ENCODE measurements at regions not wholly inside any gene's neighbourhood (a gene's known extent, or its start where the extent isn't known, plus 50 kb on each side); places are given as distances from the start of the nearest gene placed in this dataset.

DNA sequence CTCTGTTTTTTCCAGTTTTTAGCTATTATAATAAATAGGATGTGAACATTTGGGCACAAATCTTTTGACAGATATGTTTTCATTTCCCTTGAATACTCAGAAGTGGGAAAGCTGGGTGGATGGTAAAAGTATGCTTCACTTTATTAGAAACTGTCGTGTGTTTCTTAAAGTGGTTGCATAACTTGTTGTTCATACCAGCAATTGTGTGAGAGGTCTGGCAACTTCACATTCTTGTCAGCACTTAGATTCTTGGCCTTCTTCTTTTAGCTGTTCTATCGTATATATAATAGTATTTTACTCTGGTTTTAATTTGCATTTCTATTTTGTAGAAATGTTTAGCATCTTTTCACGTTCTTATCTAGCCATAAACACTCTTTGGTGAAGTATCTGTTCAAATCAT, 894.4 kb downstream of the KCNMA1 start:
- Histone ChIP-seq H3K27me3 (no peaks in the 10 kb centered on the region), H3K36me3 (no peaks in the 10 kb centered on the region), H3K4me3 (no peak overlapping the region), H3K4me1 (no peaks in the 10 kb centered on the region), H3K27ac (peak overlapping the region; percentile 3), H3K9me3 (no peaks in the 10 kb centered on the region)
- no peak for DNase-seq (ENCODE audit: extremely low spot score in 2 of 2)
- intact Hi-C loops (cut with DNase I) = no loop called here
- no peak for TF ChIP-seq POLR2A (IDR thresholded peaks at IDR 0.05)
- no peak for TF ChIP-seq POLR2AphosphoS5 (IDR thresholded peaks at IDR 0.05; ENCODE audit: insufficient read depth in 1 of 2, low read depth in 1 of 2)
- TF ChIP-seq, protein P1, sequence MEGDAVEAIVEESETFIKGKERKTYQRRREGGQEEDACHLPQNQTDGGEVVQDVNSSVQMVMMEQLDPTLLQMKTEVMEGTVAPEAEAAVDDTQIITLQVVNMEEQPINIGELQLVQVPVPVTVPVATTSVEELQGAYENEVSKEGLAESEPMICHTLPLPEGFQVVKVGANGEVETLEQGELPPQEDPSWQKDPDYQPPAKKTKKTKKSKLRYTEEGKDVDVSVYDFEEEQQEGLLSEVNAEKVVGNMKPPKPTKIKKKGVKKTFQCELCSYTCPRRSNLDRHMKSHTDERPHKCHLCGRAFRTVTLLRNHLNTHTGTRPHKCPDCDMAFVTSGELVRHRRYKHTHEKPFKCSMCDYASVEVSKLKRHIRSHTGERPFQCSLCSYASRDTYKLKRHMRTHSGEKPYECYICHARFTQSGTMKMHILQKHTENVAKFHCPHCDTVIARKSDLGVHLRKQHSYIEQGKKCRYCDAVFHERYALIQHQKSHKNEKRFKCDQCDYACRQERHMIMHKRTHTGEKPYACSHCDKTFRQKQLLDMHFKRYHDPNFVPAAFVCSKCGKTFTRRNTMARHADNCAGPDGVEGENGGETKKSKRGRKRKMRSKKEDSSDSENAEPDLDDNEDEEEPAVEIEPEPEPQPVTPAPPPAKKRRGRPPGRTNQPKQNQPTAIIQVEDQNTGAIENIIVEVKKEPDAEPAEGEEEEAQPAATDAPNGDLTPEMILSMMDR (IDR thresholded peaks at IDR 0.05) = no peak

DNA sequence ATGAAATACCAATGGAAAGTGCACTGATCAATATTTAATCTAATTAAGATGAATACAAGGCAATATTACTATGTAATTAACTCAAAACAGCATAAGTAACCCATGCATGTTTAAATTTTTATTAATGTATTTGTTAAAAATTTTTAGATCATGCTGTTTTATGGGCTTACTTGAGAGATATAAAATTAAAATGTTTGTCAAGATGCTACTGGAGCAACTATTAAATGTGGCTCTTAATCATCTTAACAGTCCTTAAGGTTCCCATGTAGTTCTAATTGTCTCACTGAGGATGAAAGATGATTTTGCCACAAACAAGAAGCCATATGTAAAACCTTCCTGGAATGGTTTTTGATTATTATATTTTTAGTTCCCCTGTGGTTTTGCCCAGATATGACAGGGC, 897.1 kb downstream of the KCNMA1 start:
- Histone ChIP-seq H3K4me3 (no peak overlapping the region), H3K9me3 (no peaks in the 10 kb centered on the region), H3K27me3 (no peaks in the 10 kb centered on the region), H3K27ac (no peak overlapping the region), H3K36me3 (no peaks in the 10 kb centered on the region), H3K4me1 (peaks cover 7% of the 10 kb centered on the region)
- TF ChIP-seq, protein P1 (IDR thresholded peaks at IDR 0.05) = no peak
- no peak for TF ChIP-seq POLR2A (IDR thresholded peaks at IDR 0.05)
- TF ChIP-seq POLR2AphosphoS5 (IDR thresholded peaks at IDR 0.05; ENCODE audit: insufficient read depth in 1 of 2, low read depth in 1 of 2) = no peak
- intact Hi-C loops (cut with DNase I) = no loop called here
- no peak for DNase-seq (ENCODE audit: extremely low spot score in 2 of 2)

DNA sequence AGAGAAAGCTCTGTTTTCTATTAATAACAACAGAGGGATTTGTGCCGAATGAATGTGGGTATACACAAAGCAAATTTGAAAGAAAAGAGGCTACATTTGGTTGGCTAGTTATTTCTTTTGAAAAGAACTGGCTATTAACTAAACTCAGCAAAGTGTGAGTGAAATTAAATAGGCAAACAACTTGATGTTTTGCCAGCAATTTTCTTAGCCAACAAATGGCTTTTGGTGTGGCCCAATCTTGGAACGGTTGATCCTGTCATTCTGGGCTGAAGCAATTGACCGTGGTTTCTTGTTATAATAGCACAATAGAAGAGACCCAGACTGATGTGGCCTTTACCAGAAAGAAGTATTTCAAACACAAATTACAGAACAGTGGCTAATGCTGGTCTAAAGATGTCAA, 898.6 kb downstream of the KCNMA1 start:
- no peak overlapping the region for H3K4me3 ChIP-seq
- H3K4me1 ChIP-seq = peaks cover 7% of the 10 kb centered on the region
- H3K36me3 ChIP-seq = no peaks in the 10 kb centered on the region
- DNase-seq (ENCODE audit: extremely low spot score in 2 of 2) = no peak
- no peak for TF ChIP-seq POLR2AphosphoS5 (IDR thresholded peaks at IDR 0.05; ENCODE audit: insufficient read depth in 1 of 2, low read depth in 1 of 2)
- TF ChIP-seq POLR2A (IDR thresholded peaks at IDR 0.05) = no peak
- TF ChIP-seq, protein P1 (IDR thresholded peaks at IDR 0.05) = no peak
- H3K27me3 ChIP-seq = no peaks in the 10 kb centered on the region
- intact Hi-C loops (cut with DNase I) = no loop called here
- peak overlapping the region; percentile 40 for H3K27ac ChIP-seq
- H3K9me3 ChIP-seq = no peaks in the 10 kb centered on the region

DNA sequence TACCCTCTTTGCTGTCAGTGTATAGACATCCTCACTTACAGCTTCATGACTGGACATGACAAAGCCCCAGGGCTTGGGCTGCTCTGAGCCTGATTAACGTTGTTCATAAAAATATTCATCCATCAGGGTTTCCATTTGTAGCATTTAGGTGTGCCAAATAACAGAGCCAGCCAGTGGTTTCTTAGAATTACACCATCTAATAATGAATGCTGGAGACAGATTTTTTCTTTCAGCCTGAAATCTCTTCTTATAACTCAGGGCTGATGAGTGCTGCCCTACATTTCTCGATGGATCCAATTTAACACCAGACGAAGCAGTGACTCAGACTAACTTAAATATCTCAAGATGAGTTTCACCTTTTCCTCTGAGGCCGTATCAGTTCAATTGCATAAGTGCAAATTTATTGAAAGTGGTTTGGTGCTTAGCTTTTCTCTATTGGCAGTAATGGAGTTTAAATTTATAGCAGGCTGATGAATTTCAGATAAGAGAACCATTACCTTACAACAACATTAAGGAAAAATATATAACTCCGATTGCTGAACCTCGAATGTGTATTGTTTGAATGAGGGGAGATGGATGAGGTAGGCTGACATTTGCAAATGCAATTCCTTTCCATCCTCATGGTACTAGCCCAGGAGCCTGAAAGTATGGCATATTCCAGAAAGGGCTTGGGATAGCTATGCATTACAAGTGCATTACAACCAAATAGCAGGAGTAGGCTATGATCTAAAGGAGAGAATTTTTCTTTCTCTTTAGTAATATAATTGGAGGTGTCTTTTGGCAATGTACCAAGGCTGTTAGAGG, 900.6 kb downstream of the KCNMA1 start:
- Histone ChIP-seq H3K4me1 (peaks cover 7% of the 10 kb centered on the region), H3K27me3 (no peaks in the 10 kb centered on the region), H3K27ac (no peak overlapping the region), H3K4me3 (no peak overlapping the region), H3K36me3 (no peaks in the 10 kb centered on the region), H3K9me3 (no peaks in the 10 kb centered on the region)
- TF ChIP-seq, protein P1 (IDR thresholded peaks at IDR 0.05) = no peak
- TF ChIP-seq POLR2A (IDR thresholded peaks at IDR 0.05) (no peak), POLR2AphosphoS5 (IDR thresholded peaks at IDR 0.05; ENCODE audit: insufficient read depth in 1 of 2, low read depth in 1 of 2) (no peak)
- DNase-seq (ENCODE audit: extremely low spot score in 2 of 2) = no peak
- intact Hi-C loops (cut with DNase I) = no loop called here

DNA sequence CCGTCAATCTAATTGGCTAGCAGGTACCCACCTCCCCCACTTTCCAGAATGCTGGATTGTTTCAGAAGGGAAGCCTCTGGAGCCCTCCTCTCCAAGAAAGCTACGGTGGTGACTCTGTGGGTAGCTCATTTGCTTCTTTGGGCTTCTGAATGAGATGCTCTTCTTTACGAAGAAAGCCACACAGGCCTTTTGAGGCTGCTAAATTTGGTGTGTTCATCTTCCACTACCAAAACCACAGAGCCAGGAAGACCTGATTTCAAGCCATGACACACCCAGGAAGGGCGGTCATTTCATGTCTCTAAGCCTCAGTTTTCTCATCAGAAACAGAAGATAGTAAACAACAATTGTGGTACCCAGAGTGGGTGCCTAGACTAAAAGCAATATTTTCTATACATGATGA, 901.2 kb downstream of the KCNMA1 start:
- TF ChIP-seq, protein P1 (IDR thresholded peaks at IDR 0.05) = no peak
- TF ChIP-seq POLR2AphosphoS5 (IDR thresholded peaks at IDR 0.05; ENCODE audit: insufficient read depth in 1 of 2, low read depth in 1 of 2) (no peak), POLR2A (IDR thresholded peaks at IDR 0.05) (no peak)
- no peak for DNase-seq (ENCODE audit: extremely low spot score in 2 of 2)
- H3K9me3 ChIP-seq = no peaks in the 10 kb centered on the region
- H3K27me3 ChIP-seq = no peaks in the 10 kb centered on the region
- H3K36me3 ChIP-seq = no peaks in the 10 kb centered on the region
- H3K27ac ChIP-seq = no peak overlapping the region
- intact Hi-C loops (cut with DNase I) = no loop called here
- peaks cover 7% of the 10 kb centered on the region for H3K4me1 ChIP-seq
- no peak overlapping the region for H3K4me3 ChIP-seq

Data from vagina (tissue), 2 donors.